ENCODE measurements at regions not wholly inside any gene's neighbourhood (a gene's known extent, or its start where the extent isn't known, plus 50 kb on each side); places are given as distances from the start of the nearest gene placed in this dataset.
"Not testable (repeated sequence)": the region's sequence is repeated elsewhere in the genome, so short reads cannot be mapped to it uniquely, and the experiment has no call there.

DNA sequence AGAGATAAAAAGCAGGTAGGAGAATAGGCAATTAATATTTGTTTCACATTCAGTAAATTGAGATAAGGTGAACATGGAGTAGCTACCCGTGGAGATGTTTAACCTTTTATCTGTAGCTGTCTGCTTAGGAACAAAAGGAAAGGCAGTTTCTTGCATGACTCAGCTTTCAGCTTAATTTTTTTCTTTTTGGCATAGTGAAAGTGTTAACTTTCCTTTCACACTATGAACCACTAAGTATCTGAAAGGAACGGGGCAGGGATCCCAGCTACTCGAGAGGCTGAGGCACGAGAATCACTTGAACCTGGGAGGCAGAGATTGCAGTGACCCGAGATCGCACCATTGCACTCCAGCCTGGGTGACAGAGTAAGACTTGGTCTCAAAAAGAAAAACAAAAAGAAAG, 176.0 kb downstream of the LACC1 start:
- TF ChIP-seq, protein P1, sequence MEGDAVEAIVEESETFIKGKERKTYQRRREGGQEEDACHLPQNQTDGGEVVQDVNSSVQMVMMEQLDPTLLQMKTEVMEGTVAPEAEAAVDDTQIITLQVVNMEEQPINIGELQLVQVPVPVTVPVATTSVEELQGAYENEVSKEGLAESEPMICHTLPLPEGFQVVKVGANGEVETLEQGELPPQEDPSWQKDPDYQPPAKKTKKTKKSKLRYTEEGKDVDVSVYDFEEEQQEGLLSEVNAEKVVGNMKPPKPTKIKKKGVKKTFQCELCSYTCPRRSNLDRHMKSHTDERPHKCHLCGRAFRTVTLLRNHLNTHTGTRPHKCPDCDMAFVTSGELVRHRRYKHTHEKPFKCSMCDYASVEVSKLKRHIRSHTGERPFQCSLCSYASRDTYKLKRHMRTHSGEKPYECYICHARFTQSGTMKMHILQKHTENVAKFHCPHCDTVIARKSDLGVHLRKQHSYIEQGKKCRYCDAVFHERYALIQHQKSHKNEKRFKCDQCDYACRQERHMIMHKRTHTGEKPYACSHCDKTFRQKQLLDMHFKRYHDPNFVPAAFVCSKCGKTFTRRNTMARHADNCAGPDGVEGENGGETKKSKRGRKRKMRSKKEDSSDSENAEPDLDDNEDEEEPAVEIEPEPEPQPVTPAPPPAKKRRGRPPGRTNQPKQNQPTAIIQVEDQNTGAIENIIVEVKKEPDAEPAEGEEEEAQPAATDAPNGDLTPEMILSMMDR (IDR thresholded peaks at IDR 0.05): not testable (repeated sequence)
- TF ChIP-seq POLR2A (IDR thresholded peaks at IDR 0.05): not testable (repeated sequence)

All from uterus (tissue), 2 donors.